ENCODE measurements at regions not wholly inside any gene's neighbourhood (a gene's known extent, or its start where the extent isn't known, plus 50 kb on each side); places are given as distances from the start of the nearest gene placed in this dataset.

DNA sequence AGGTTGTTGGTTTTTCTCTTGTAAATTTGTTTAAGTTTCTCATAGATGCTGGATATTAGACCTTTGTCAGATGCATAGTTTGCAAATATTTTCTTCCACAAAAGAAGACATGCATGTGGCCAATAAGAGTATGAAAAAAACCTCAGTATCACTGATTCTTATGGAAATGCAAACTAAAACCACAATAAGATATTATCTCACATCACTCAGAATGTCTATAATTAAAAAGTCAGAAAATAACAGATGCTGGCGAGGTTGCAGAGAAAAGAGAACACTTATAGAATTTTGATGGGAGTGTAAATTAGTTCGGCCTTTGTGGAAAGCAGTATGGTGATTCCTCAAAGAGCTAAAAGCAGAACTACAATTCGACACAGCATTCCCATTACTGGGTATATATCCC is 1355.6 kb downstream of the FAM133A start:
- no peak for DNase-seq (ENCODE audit: low spot score)

GRCh38 chrX:95040104-95040503 is 1366.1 kb downstream of the FAM133A start:
- no peak for DNase-seq (ENCODE audit: low spot score)

DNA sequence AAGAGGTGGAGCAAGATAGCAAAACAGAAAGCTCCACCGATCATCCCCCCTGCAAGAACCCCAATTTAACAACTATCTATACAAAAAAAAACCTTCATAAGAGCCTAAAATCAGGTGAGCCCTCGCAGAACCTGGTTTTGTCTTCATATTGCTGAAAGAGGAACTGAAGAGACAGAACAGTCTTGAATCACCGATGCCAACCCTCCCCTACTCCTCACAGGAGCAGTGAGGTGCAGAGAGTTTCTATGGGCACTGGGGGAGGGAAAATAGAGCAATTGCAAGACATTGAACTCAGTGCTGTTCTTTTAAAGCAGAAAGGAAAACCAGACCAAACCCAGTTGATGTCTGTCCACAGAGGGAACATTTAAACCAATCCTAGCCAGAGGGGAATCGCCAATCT is 1370.3 kb downstream of the FAM133A start:
- no peak for DNase-seq (ENCODE audit: low spot score)

DNA sequence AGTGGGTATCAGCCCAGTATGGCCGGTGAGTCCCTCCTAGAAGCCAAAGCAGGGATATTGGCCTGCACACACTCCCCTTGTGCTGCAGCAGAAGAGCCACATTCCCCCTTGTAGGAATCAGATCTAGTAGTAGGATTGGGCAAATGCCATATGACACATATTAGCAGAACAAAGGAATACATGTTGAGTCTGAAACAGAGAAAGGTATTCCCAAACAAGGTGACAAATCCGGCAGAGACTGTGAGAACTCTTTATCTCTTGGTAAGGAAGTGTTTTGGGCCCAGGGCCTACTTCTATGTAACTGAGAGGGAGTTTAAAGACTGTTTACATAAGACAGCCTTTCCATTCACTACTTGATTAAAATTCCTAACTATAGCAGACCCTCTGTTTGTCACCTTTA is 1382.0 kb downstream of the FAM133A start:
- DNase-seq (ENCODE audit: low spot score) = no peak

DNA sequence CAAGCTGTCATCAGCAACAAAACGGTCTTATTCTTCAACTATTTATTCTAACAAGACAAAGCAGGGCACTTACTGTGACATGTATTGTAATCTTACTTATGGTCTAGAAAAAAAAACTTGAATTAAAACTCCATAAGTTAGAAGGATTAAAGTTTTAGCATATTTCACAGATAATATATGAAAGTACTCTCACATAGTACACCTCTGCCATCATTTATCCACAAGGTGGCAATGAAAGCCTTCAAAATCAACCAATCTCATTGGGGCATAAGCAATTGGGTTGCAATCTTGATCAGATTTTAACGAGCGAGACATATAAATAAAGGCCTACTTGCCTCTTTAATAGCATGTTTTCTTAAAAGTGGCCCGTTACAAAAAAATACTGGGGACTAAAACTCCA is 1382.9 kb downstream of the FAM133A start:
- no peak for DNase-seq (ENCODE audit: low spot score)

- no peak for DNase-seq (ENCODE audit: low spot score)
These were observed 1383.3 kb downstream of the FAM133A start for GRCh38 chrX:95057341-95057740.

DNA sequence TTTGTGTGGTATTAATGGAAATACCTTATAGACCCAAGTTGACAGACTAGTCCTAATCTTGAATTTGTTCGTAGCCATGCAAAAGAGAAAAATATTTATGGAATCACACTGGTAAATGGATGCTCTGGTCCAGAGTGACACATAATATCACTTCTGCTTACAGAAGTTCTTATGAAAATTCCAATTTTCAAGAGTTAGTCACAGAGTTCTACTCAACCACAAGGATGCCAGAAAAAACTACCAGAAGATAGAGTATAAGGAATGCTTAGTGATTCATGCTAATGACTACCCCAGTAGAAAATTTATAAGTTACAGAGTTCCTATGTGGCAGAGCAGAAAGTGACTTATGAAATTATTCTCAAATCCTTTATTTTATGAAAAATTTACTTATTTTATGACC is 1384.8 kb downstream of the FAM133A start:
- peak; percentile 32 for DNase-seq (ENCODE audit: low spot score)

GRCh38 chrX:95059909-95060308 is 1385.9 kb downstream of the FAM133A start:
- DNase-seq (ENCODE audit: low spot score) = no peak

GRCh38 chrX:95063554-95063953 is 1389.5 kb downstream of the FAM133A start:
- no peak for DNase-seq (ENCODE audit: low spot score)

- no peak for DNase-seq (ENCODE audit: low spot score)
These were observed 1391.1 kb downstream of the FAM133A start for GRCh38 chrX:95065151-95065550.

DNA sequence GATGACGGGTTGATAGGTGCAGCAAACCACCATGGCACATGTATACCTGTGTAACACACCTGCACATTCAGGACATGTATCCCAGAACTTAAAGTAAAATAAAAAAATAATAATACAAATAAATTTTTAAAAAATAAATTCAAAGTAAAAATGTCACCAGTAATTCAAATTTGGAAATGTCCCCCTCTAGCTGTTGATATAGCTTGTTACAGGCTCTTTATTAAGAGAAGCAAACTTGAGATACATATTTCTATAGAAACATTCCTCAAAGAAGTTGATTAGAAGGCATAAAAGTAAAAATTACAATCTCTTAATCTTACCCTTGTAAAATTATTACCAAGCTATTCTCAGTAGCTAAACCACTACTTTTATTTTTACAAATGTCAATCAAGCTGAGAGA is 1397.0 kb downstream of the FAM133A start:
- no peak for DNase-seq (ENCODE audit: low spot score)

DNA sequence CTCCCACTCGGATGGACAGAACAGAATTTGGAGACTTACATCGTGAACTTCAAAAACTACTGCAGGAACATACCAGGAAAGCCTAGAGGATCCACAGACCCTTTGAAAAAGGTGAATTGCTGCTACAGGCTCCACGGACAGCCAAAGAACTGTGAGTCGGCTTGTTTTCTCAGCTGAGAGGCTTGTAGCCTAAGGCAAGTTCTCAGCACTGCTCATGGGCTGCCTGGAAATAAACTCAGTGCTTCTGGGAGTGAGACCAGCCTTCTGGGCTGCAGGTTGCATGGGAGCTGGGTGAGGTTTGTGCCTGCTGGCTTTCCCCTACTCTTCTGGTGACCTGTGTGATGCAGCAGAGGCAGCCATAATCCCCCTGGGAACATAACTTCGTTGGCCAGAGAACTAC is 1397.6 kb downstream of the FAM133A start:
- DNase-seq (ENCODE audit: low spot score) = no peak

DNA sequence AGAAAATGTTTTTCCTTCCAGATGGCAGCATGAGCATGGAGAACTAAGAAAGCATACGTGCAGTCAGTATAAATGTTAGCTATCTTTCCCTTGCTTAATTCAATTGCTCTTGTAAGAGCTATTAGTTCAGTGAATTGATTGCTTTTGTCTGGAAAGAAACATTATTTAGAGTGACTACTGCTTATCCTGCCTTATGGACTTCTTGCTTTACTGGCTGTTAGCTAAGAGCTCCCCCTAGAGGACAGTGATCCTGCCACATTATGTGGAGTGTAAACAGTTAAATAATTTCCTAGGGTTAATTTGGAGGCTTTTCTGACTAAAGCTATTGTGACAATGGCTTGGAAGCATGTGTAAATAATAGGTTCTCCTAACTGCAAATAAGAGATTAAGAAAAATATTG is 1402.4 kb downstream of the FAM133A start:
- DNase-seq (ENCODE audit: low spot score) = no peak

DNA sequence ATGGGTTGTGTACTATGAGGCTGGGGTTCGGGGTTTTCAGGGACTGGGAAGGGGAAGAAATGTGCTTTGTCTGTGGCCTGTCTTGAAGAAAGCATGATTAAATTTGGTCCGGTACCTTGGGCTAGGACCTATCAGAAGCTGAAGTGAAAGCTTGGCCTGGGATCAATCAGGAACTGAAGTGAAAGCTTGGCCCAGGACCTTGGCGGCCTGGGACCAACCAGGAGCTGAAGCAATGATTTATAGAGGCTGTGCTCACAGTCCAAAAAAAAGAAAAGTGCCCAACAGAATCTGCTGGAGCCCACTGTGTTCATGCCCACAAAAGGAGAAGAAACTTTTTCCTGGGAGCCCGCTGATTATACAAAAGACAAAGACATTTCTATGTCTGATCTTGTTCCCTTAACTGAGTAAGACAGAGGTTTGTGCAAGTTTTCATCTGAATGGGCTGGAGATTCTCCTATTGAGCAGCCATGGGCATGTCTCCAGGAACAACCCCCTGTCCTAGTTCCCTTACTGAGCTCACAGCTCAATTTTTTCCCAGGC is 1427.9 kb downstream of the FAM133A start:
- DNase-seq (ENCODE audit: low spot score) = no peak

DNA sequence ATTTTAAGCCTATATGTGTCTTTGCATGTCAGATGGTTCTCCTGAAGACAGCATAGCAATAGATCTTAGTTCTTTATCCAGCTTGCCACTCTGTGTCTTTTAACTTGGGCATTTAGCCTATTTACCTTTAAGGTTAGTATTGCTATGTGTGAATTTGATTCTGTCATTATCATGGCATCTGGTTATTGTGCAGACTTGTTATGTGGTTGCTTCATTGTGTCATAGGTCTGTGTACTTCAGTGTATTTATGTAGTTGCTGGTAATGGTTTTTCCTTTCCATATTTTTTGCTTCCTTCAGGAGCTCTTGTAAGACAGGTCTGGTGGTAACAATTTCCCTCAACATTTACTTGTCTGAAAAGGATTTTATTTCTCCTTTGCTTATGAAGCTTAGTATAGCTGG is 1443.5 kb downstream of the FAM133A start:
- DNase-seq (ENCODE audit: low spot score) = no peak

GRCh38 chrX:95145848-95146490 is 1472.0 kb downstream of the FAM133A start:
- DNase-seq (ENCODE audit: low spot score) = no peak

DNA sequence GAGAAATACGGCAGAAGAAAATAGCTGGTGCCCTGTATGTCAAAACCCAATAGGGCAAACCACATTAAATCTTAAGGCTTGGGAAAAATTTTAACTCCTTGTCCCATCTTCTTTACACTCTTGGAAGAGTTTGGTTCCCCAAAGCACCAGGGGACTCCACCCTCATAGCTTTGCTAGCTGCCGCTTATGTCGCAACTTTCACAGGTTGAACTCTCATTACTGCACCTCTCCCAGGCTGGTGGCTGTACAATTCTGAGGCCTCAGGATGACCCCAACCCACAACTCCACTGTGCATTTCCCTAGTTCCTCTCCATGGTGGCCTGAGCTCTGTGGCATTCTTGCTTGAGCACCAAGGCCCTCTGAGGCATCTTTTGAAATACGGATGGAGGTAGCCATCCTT is 1478.8 kb downstream of the FAM133A start:
- DNase-seq (ENCODE audit: low spot score) = no peak

DNA sequence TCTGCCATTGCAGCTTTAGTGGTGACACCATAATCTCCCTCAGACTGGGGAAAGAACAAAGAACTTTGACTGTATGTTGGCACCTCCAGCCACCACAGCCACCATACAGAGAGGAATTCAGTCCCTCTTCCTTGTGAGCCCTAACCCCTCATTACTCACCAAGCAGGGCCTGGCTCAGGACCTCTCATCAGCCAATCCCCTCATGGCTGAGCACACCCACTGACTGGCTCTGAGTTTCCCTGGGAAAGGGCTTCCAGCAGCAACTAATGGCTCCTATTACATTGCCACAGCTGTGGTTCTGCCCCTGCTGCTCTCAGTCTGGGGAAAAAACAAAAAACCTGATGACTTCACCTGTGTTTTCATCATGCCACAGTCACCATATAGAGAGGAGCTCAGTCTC is 1482.6 kb downstream of the FAM133A start:
- DNase-seq (ENCODE audit: low spot score) = no peak

All from AG20443 (cell line).